GM12872 (cell line): ENCODE measurements at regions not wholly inside any gene's neighbourhood (a gene's known extent, or its start where the extent isn't known, plus 50 kb on each side); places are given as distances from the start of the nearest gene placed in this dataset.

ENCODE experiments used
- CTCF ChIP-seq: IDR thresholded peaks from 3 replicates; pipeline ENCODE4 v1.5.1; 2011; ENCODE audit warnings: low read depth, mild to moderate bottlenecking, low read length, moderate library complexity; ENCODE audit not compliant: insufficient read depth

GRCh38 chr15:36434177-36434576 is 145.2 kb upstream of the CDIN1 start:
- TF ChIP-seq CTCF: no peak

- no peak for TF ChIP-seq CTCF
Observed at GRCh38 chr15:36438499-36438898, 140.9 kb upstream of the CDIN1 start.

GRCh38 chr15:36447373-36447772 is 132.1 kb upstream of the CDIN1 start:
- TF ChIP-seq CTCF: no peak

- no peak for TF ChIP-seq CTCF
Observed at GRCh38 chr15:36448418-36448817, 131.0 kb upstream of the CDIN1 start.

- TF ChIP-seq CTCF: no peak
Observed at GRCh38 chr15:36449084-36449661, 130.3 kb upstream of the CDIN1 start.

GRCh38 chr15:36449662-36450145 is 129.7 kb upstream of the CDIN1 start:
- TF ChIP-seq CTCF: no peak

GRCh38 chr15:36458411-36458810 is 121.0 kb upstream of the CDIN1 start:
- no peak for TF ChIP-seq CTCF
